ENCODE measurements at regions not wholly inside any gene's neighbourhood (a gene's known extent, or its start where the extent isn't known, plus 50 kb on each side); places are given as distances from the start of the nearest gene placed in this dataset.

- TF ChIP-seq GATA2 (IDR thresholded peaks at IDR 0.05; ENCODE audit: low read depth, low read length), result no peak
- no peak for TF ChIP-seq GATA3 (IDR thresholded peaks at IDR 0.05; ENCODE audit: low read depth, low read length)
Measured at GRCh38 chr3:103089758-103090157, 654.9 kb downstream of the ZPLD1 start.
